Activated T-cell treated with anti-CD3 and anti-CD28 coated beads, Interleukin-2, amount 50 U/mL, for 24 hours (primary cell): ENCODE measurements at regions not wholly inside any gene's neighbourhood (a gene's known extent, or its start where the extent isn't known, plus 50 kb on each side); places are given as distances from the start of the nearest gene placed in this dataset.

Source experiments
- DNase-seq: peaks from one replicate; pipeline ENCODE4 v3.0.0-alpha.2; 2020
- H3K27ac Mint-ChIP-seq: 2 replicates; pipeline ENCODE4 v1.8.0; 2020; ENCODE audit warnings: mild to moderate bottlenecking, mixed read lengths
- H3K27me3 Mint-ChIP-seq: 2 replicates; pipeline ENCODE4 v1.8.0; 2020; ENCODE audit warnings: mixed read lengths
- H3K36me3 Mint-ChIP-seq: 2 replicates; pipeline ENCODE4 v1.8.0; 2020; ENCODE audit warnings: low read depth, mixed read lengths
- H3K4me1 Mint-ChIP-seq: 2 replicates; pipeline ENCODE4 v1.8.0; 2020; ENCODE audit warnings: low read depth, mixed read lengths
- H3K4me3 Mint-ChIP-seq: 2 replicates; pipeline ENCODE4 v1.8.0; 2020; ENCODE audit warnings: mild to moderate bottlenecking, moderate library complexity, mixed read lengths
- H3K9me3 Mint-ChIP-seq: 2 replicates; pipeline ENCODE4 v1.8.0; 2020; ENCODE audit warnings: mixed read lengths

DNA sequence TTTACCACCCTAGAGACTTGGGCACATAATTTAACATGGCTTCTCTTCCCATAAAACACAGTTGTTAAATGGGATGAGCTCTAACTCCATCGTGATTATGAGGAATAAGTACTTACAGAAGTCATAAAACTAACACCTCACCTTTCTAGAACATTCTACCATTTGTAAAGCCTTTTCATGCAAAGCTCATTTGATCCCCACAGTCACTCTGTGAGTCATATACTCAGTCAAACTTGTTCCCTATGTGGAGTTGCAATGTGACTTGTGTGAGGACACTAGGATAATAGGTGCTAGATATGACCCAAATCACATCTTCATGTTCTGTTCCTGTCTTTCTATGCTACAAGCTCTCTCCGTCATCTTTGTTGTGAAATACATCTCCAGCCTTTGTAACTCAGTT, 371.7 kb downstream of the WDR11 start:
- H3K27ac Mint-ChIP-seq = no peak overlapping the region
- no peak overlapping the region for H3K4me3 Mint-ChIP-seq
- H3K9me3 Mint-ChIP-seq = no peaks in the 10 kb centered on the region
- no peaks in the 10 kb centered on the region for H3K36me3 Mint-ChIP-seq
- no peaks in the 10 kb centered on the region for H3K4me1 Mint-ChIP-seq
- no peaks in the 10 kb centered on the region for H3K27me3 Mint-ChIP-seq
- DNase-seq = no peak

DNA sequence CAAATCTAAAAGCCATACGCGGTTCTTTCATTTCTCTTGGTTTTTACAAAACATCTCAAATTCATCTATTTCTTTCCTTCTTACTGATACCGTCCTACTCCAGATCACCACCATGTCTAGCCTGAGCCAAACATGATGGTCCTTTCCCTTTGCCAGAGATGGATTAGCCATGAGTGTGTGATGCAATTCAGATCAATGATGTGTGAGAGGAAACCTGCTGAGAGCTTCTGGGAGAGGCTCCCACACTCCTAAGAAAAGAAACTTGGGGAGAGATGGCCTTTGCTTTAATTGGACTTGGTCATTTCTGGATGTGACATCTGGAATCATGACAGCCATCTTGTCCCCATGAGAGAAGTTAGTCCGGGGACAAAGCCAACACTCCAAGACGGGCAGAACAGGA, 367.2 kb downstream of the FGFR2 start:
- Mint-ChIP-seq H3K36me3 (no peaks in the 10 kb centered on the region), H3K27ac (no peak overlapping the region), H3K4me3 (no peak overlapping the region), H3K9me3 (peaks cover 5% of the 10 kb centered on the region), H3K4me1 (no peaks in the 10 kb centered on the region), H3K27me3 (no peaks in the 10 kb centered on the region)
- DNase-seq = no peak

DNA sequence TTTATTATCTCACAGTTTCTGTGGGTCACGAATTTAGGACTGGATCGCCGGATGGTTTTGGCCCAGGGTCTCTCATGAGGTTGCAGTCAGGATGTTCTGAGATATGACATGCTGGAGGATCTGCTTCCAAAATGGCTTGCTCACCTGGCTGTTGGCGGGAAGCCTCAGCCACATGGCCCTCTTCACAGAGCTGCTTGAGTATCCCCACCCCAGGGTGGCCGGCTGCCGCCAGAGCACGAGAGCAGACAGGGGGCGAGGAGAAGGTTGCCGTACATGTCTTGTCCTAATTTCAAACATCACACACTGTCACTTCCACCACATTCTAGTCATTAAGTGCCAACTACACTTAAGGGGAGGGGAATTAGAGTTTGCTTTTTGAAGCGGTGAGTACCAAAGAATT, 365.8 kb downstream of the FGFR2 start:
- Mint-ChIP-seq H3K36me3 (no peaks in the 10 kb centered on the region), H3K27me3 (no peaks in the 10 kb centered on the region), H3K9me3 (peaks cover 14% of the 10 kb centered on the region), H3K4me1 (no peaks in the 10 kb centered on the region), H3K27ac (no peak overlapping the region), H3K4me3 (no peak overlapping the region)
- no peak for DNase-seq

DNA sequence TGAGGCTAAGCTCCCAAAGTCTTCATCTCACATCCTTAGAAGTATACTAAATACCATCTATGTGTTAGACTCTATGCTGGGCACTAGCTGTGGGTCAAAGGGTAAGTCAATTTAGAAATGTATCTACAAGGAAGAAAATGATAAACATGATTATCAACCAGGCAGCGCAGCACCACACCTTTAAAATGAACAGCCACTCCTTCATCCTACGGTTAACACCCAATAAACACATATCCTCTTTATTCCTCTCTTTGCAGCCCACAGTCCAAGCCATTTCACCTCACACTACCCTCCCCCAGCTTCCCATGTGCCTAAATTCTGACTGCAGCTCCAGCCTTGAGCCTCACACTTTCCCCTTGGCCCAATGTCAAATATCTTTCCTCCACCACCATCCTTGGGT, 362.6 kb downstream of the FGFR2 start:
- Mint-ChIP-seq H3K4me3 (no peak overlapping the region), H3K27me3 (no peaks in the 10 kb centered on the region), H3K4me1 (no peaks in the 10 kb centered on the region), H3K9me3 (peaks cover 20% of the 10 kb centered on the region), H3K27ac (no peak overlapping the region), H3K36me3 (no peaks in the 10 kb centered on the region)
- DNase-seq = no peak

DNA sequence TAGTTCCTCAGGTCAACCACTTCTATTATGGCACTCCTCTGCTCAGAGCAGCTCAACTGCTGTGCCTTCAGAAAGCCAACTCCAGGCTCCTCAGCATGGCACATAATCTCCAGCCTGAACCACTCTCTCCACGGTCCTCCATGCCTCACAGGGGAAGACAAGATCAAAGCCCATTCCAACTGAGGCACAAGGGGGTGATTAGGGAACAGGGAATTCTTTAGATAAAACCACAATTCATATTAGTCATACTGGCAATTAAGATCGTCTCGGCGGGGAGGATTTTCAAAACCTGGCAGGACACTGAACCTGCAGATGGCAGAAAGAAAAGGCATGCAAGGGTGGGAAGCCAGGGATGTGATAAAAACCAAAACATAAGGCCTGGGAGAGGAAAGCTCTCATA, 361.6 kb downstream of the FGFR2 start:
- H3K27ac Mint-ChIP-seq = no peak overlapping the region

DNA sequence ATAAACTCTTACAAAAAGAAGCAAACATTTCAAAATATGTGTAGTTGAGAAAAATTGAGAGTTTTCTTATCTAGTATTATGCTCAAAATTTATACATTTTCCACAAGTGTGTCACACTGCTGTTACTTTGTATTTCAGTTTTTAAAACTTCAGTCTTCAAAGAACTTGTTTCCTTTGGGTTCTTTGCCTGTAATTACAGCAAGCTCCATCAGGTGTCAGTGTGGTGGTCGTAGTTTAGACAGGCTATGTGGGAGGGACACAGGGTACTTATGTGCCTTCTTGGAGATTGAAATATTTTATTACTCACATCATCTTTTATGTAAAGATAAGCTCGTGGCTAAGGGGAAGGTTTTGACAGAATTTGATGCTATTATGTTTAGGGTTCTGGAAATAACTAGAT, 360.5 kb downstream of the FGFR2 start:
- DNase-seq = no peak
- Mint-ChIP-seq H3K9me3 (peaks cover 20% of the 10 kb centered on the region), H3K27me3 (no peaks in the 10 kb centered on the region), H3K4me3 (no peak overlapping the region), H3K36me3 (no peaks in the 10 kb centered on the region), H3K4me1 (no peaks in the 10 kb centered on the region), H3K27ac (no peak overlapping the region)

More for the DNA sequence above, 361.6 kb downstream of the FGFR2 start:
- Mint-ChIP-seq H3K36me3 (no peaks in the 10 kb centered on the region), H3K4me3 (no peak overlapping the region), H3K4me1 (no peaks in the 10 kb centered on the region), H3K9me3 (peaks cover 20% of the 10 kb centered on the region), H3K27me3 (no peaks in the 10 kb centered on the region)
- DNase-seq = no peak

DNA sequence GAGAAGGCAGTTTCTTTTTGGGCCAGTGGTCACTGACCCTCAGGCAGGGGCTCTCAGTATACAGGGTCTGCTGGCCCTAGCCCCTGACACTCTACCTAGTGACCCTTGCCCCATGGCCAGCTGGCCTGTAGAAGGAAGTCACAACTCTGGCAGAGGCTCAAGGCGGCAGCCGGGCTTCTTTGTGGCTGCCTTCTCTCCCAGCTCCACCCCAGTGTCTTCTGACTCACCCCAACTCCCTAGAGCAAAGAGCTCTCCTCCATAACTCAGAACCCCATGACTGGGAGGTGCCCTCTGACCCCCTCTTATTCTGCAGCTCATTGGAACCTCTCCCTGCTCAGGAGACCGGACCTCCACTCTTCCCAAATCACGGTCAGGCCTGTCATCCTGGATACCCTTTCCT, 358.2 kb downstream of the FGFR2 start:
- H3K36me3 Mint-ChIP-seq = no peaks in the 10 kb centered on the region
- peaks cover 2% of the 10 kb centered on the region for H3K4me1 Mint-ChIP-seq
- H3K27ac Mint-ChIP-seq = no peak overlapping the region
- peaks cover 4% of the 10 kb centered on the region for H3K27me3 Mint-ChIP-seq
- DNase-seq = no peak
- no peak overlapping the region for H3K4me3 Mint-ChIP-seq
- peaks cover 20% of the 10 kb centered on the region for H3K9me3 Mint-ChIP-seq

DNA sequence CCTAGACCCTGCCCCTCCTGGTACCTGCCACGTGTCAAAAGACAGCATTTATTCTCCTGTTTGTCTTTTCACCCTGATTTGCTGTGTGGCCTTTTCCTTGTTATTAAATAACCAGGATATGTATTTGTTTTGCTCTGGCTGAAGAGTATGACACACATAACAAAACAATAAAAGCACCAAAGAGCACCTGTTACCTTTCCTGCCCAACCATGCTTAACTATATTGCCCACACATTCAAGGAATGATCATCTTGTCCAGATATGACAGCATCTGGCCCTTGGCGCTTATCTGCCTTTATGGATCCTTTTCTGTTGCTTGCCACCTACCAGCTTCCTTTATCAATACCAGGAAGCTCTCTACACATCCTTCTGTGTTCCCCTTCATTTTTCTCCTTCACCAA, 357.7 kb downstream of the FGFR2 start:
- DNase-seq = no peak
- no peak overlapping the region for H3K4me3 Mint-ChIP-seq
- no peak overlapping the region for H3K27ac Mint-ChIP-seq
- H3K36me3 Mint-ChIP-seq = no peaks in the 10 kb centered on the region
- peaks cover 2% of the 10 kb centered on the region for H3K4me1 Mint-ChIP-seq
- H3K9me3 Mint-ChIP-seq = peaks cover 20% of the 10 kb centered on the region
- H3K27me3 Mint-ChIP-seq = peaks cover 8% of the 10 kb centered on the region

DNA sequence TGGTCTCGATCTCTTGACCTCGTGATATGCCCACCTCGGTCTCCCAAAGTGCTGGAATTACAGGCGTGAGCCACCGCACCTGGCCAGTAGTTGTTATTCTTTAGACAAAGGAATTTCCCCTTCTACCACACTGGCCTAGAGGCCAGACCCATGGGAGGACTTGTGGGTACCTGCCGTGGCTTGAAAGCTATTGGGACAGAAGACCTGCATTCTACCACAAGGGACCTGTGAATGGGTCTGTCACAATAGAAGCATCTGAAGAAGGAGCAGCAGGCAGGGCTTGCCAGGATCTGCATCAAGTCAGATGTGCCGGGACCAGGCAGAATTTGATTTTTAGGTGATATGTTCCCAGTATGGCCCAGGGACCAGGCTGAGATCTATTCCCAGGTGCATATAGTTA, 356.9 kb downstream of the FGFR2 start:
- H3K27ac Mint-ChIP-seq = no peak overlapping the region
- no peak overlapping the region for H3K4me3 Mint-ChIP-seq
- DNase-seq = no peak

DNA sequence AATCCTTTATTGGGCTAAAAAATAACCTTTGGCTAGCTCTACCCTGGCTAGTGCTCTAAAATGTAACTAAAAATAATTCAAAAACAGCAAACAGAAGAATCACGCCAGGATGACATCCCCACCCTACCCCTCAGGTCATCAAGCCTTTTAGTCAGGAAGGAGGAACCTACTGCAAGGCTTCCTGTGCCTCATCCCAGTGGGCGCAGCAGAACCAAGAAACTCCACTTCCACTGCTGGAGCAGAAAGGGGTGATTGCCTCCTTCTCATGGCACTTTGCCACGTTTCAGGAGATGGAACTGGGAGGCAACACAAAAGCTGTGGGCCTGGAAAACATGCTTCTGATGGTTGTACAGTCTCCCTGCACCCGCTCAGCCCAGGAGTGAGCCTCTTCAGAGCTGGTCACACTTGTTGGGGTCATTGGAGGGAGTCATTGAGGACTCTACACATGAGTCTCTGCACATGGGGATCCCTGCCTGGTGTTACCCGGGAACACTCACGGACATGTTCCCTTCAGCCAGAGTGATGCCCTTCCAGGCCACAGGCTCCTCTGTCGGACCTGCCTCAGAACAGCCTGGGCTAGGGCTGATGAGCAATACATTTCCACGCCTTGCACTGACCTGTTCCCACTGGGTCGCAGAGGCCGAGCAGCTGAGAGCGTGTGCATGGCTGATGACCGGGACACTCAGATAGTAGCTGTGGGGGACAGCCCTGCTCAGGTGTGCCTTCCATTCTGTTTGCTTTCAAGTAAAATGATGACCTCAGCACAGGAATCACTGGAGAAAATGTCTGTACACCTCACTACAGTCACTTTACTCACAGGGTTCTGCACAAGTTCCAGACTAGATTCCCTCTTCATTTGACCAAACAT, 355.3 kb downstream of the FGFR2 start:
- Mint-ChIP-seq H3K9me3 (peaks cover 6% of the 10 kb centered on the region), H3K27me3 (peaks cover 10% of the 10 kb centered on the region), H3K4me1 (peaks cover 2% of the 10 kb centered on the region), H3K27ac (no peak overlapping the region), H3K4me3 (no peak overlapping the region), H3K36me3 (no peaks in the 10 kb centered on the region)
- DNase-seq = no peak

More for the DNA sequence above, 356.9 kb downstream of the FGFR2 start:
- Mint-ChIP-seq H3K27me3 (peaks cover 8% of the 10 kb centered on the region), H3K9me3 (peaks cover 13% of the 10 kb centered on the region), H3K4me1 (peaks cover 2% of the 10 kb centered on the region), H3K36me3 (no peaks in the 10 kb centered on the region)

DNA sequence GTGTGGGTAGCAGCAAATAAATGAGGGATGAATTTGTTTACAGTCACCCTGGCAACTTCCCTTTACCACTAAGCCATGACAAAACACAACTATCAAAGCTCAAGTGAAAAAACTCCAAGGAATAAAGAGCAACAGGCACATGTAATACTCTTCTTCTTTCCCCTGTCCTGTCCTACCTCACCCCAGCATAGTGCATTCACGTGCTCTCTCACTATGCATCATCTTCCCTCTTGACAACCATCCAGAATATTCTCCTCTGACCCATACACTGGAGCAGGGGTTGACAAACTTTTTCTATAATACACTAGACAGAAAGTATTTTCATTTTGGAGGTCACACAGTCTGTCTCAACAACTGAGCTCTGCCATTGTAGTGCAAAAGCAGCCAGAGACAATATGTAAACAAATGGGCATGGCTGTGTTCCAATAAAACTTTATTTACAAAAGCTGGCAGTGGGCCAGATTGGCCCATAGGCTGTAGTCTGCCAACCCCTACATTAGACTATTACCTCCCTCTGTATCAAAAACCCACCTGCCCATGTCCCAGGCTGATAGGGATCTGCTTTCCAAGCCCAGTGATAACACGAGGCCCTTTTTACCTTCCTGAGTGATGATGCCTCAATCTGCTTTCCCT, 354.5 kb downstream of the FGFR2 start:
- peaks cover 2% of the 10 kb centered on the region for H3K4me1 Mint-ChIP-seq
- H3K27ac Mint-ChIP-seq = no peak overlapping the region
- peaks cover 10% of the 10 kb centered on the region for H3K27me3 Mint-ChIP-seq
- H3K9me3 Mint-ChIP-seq = peaks cover under 1% of the 10 kb centered on the region
- no peak for DNase-seq
- no peak overlapping the region for H3K4me3 Mint-ChIP-seq
- H3K36me3 Mint-ChIP-seq = no peaks in the 10 kb centered on the region

DNA sequence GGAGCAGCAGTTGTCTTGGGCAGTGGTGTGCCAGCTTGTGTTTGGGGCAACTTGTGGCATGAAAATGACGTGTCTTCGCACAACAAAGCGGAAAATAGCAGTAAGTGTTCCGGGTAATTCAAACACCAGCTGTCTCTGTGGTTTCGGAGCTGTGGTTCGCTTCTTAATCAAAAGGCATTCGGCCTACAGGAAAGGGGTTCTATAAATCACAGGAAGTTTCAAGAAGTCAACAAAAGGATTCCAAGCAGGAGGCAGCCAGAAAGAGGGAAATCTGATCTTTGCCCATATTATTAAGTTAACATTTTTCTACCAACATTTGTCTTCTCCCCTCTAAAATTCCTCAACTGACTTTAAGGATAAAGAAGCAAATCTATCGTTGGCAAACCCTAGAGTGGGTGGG, 353.4 kb downstream of the FGFR2 start:
- H3K27me3 Mint-ChIP-seq = peaks cover 10% of the 10 kb centered on the region
- H3K36me3 Mint-ChIP-seq = no peaks in the 10 kb centered on the region
- no peaks in the 10 kb centered on the region for H3K9me3 Mint-ChIP-seq
- H3K4me3 Mint-ChIP-seq = no peak overlapping the region
- H3K4me1 Mint-ChIP-seq = peaks cover 2% of the 10 kb centered on the region
- H3K27ac Mint-ChIP-seq = no peak overlapping the region
- no peak for DNase-seq

DNA sequence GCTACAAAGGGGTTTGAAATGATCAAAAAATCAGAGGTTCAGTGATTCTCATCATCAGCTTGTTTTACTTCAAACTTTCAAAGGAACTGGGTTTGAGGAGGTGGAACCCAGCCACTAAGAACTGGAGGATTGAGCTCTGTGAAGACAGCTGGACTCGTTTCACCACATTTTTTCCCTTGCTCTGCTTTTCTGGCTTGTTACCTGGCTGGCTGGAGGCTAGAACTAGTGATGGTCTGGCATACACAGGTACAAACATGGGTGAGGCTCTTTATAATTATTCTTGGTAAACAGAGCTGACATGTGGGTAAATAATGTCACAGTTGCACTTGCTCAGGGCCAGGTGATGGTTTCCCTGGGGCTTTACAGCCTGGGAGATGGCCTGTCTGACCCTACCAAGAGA, 352.5 kb downstream of the FGFR2 start:
- H3K4me1 Mint-ChIP-seq = peaks cover 2% of the 10 kb centered on the region
- peaks cover 10% of the 10 kb centered on the region for H3K27me3 Mint-ChIP-seq

DNA sequence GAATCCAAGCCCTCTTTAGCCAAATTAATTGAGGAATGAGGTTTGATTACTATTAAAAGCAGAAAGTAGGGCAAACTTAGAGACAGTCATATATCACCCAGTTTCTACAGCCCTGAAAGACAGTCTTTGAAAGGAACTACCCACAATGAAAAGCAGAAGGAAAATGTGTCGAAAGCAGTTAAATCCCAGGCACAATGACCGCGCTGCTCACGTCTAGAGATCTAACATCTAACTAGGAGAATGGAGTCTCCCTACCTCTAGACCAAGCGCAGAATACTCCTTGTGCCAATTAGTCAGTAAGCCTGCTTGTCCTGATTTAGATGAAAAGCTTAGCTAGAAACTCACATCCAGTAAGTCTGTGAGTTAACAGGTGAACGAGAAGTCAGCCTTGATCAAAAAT, 350.0 kb downstream of the FGFR2 start:
- H3K4me3 Mint-ChIP-seq = no peak overlapping the region
- peaks cover 2% of the 10 kb centered on the region for H3K4me1 Mint-ChIP-seq
- H3K27me3 Mint-ChIP-seq = peaks cover 10% of the 10 kb centered on the region
- H3K36me3 Mint-ChIP-seq = no peaks in the 10 kb centered on the region
- no peak for DNase-seq
- H3K27ac Mint-ChIP-seq = no peak overlapping the region
- H3K9me3 Mint-ChIP-seq = no peaks in the 10 kb centered on the region

More for the DNA sequence above, 352.5 kb downstream of the FGFR2 start:
- no peak for DNase-seq
- no peaks in the 10 kb centered on the region for H3K9me3 Mint-ChIP-seq
- no peaks in the 10 kb centered on the region for H3K36me3 Mint-ChIP-seq
- H3K4me3 Mint-ChIP-seq = no peak overlapping the region
- no peak overlapping the region for H3K27ac Mint-ChIP-seq

DNA sequence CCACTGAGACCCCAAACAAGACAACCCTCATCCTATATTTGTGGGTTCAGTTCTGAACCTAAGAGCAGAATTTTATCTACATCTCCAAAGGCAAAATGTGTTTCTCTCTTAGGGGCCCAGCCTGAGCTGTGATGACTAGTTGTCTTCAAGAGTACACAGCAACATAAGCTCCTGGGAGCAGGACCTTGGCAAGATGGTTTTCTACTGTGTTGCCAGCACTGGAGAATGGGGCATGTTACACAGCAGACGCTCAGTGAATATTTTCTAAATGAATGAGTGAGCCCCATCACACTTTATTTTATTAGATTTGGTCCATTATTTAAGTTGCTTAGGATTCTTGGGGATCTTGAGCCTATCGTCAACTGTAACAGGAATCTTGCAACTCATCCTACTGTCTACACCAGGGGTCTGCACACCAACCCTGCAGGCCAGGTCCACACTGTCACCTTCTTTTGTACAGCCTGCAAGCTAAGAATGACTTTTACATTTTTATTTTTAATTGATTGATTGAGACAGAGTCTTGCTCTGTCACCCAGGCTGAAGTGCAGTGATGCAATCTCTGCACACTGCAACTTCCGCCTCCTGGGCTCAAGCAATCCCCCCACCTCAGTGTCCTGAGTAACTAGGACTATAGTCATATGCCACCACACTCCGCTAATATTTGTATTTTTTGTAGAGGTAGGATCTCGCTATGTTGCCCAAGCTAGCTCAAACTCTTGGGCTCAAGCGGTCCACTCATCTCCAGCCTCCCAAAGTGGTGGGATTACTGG, 347.1 kb downstream of the FGFR2 start:
- DNase-seq = no peak
- Mint-ChIP-seq H3K27ac (no peak overlapping the region), H3K4me1 (no peaks in the 10 kb centered on the region), H3K27me3 (peaks cover 3% of the 10 kb centered on the region), H3K36me3 (no peaks in the 10 kb centered on the region), H3K4me3 (no peak overlapping the region), H3K9me3 (no peaks in the 10 kb centered on the region)
